Colon (tissue), 2 donors: ENCODE measurements at regions not wholly inside any gene's neighbourhood (a gene's known extent, or its start where the extent isn't known, plus 50 kb on each side); places are given as distances from the start of the nearest gene placed in this dataset.

Experiments used
- FAIRE-seq: peaks from 2 replicates; lab custom pipeline; 2012; peaks lifted over from hg19 to GRCh38; lab: Jason Lieb, UNC
- donor health status: control.
- donor health status: control.

DNA sequence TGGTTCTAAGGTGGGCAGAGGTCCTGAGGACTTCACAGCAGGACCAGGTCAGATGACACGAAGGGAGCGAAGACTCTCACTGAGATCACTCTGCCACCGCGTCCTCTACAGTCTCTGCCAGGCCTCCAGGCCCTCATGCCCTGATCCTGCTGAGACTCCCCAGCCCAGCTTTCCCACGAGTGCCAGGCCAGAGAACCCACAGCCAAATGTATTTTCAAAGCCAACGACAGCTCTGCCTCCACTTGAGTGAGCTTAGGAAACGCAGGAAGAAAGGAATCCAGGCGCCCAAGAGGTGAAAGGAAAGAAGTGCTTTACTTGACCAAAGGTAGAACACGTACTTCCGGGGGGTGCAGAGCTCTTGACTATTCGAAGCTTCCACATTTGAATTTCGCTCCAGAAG is 275.0 kb downstream of the XXYLT1 start:
- FAIRE-seq = no peak

DNA sequence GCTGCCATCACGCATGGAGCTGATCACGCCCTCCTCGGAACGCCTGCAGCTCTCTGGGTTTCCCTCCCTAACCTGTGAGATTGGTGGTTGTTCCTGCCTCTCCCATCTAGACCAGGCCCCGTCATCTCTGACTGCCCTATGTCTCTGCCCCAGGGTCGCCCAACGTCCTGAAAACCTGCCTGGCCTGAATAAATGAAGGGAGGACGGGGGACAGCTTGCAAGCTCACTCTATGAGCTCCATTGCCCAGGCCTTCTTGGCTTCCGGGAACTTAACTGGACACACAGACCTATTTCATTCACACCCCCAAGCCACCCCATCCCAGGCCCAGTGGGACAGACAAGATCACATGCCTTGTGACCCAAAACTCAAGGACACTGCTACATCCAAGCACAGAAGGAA is 274.2 kb downstream of the XXYLT1 start:
- no peak for FAIRE-seq

DNA sequence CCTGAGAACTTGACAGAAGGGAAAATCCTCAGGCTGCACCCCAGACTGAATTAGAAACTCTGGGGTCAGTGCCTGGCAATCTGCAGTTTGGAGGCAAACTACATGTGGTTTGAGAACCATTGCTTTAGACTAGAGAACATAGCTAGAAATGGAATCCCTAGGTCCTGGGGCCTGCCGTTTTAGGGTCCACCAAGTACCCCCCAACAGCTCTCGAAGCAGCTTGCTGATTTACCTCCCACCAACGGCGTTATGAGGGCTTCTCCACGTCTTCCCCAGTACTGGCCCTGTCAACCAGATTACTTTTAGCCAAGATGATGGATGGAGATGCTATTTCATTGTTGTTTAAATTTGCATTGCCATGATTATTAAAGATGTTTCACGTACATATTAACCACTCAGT is 272.5 kb downstream of the XXYLT1 start:
- FAIRE-seq = no peak

DNA sequence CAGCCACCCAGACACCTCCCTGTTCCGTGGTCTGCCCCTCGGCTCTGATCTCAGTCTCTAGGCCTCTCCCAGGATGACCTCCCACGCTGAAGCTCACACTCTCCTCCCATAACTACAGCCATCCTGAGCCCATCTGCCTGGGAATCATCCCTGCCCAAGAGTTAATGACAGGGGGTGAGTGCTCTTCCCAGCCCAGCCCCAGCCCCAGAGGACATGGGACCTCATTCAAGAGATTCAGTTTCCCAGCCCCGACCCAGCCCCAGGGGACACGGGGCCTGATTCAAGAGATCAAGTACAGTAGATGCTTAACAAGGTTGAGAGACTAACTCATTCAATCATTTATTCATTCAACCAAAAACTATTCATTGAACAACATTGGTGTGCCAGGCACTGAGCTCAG is 272.0 kb downstream of the XXYLT1 start:
- no peak for FAIRE-seq

- no peak for FAIRE-seq
Observed at GRCh38 chr3:194999491-194999890, 271.5 kb downstream of the XXYLT1 start.

DNA sequence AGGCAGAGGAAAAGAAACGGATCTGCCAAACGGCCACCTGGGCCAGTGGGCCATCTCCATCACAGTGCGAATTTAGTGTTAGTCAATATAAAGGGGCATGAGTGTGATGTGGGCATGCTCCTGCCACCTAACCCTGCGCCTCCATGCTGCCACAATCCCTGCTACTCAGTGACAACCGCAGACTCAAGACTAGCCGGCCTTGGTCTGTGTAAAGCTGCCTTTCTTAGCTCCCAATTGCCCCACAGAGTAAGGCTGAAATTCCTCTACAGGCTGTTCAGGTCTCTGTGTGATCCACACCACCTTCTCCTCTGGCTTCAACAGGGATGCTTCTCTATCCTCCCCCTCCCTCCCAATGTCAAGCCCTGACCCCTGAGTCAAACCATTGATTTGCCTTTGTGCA is 269.7 kb downstream of the XXYLT1 start:
- no peak for FAIRE-seq

DNA sequence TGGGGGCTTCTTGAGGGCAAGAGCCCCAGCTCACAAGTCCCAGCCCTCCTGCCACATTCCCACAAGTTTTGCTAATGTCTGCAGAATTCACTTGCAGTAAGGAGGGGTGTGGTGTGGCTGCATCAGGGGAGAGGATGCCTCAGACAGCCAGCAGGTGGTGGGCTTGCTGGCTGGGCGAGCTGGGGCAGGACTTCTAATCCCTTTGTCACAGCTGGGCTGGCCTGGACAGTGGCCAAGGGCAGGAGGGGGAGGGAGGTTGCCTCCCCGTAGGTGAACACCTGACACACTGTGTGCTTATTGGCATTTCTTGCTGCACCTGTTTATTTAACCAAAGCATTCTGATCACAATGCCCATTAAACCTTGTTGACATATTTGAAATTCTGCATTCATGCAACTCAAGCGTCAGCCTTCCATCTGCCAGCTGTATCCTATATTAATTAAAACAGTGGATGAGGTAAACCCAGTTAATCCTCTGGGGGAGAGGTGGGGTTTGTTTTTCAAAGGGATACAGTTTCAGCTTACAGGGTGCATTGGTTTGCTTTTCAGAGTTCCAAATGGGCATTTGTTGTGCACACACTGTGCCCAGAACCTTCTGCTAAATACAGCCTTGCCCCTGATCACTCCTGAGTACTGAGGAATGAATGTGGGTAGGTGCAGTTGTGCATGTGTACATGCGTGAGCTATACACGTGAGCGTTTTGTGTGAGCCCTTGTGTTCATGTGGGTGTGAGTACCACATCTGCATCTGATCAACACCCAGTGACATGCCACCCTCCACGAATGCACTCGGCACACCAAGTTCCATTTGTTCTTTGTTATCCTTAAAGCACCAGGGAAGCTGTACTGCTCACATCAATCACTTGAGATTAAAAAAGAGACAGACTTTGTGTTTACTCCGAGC is 268.7 kb downstream of the XXYLT1 start:
- no peak for FAIRE-seq

DNA sequence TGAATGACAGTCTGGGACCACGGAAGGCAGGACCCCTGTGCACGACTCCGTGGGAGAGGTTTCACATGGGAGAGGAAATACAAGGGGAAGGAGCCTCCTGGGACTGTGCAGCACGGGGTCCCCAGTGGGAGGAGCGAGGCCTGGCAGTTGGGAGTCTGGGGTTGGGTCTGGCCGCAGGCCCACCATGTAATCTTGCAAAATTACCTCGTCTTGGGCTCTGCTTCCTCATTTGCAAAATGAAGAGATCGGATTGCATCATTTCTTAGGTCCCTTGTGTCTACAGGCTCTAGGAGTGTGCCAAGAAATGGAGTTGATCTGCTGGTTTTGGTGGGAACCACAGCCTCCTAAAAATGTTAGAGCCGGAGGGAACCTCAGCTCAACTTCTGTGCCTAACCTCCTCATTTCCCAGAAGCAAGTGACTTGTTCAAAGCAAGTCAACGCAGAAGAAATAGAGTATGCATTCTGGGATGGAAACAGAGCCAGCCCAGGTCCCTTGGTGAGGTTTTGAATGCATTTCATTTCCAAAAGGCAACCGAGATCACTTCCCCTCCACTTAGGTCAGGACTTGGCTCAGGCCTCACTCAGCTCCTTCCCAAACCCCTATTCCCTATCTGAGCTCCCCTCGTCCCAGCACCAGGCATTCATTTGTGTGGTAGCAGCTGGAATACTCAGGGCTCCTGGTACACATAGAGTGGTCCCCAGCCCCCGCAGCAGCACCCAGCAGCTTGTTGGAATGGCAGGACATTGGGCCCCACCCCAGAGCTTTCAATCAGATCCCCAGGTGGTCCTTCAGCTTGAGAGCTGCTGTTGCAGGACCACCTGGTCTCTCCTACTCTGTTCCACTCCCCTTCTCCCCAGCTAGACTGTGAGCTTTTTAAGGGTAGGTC is 267.7 kb downstream of the XXYLT1 start:
- no peak for FAIRE-seq

GRCh38 chr3:195003893-195004289 is 267.1 kb downstream of the XXYLT1 start:
- FAIRE-seq = no peak

GRCh38 chr3:195004512-195005250 is 266.3 kb downstream of the XXYLT1 start:
- FAIRE-seq = no peak

DNA sequence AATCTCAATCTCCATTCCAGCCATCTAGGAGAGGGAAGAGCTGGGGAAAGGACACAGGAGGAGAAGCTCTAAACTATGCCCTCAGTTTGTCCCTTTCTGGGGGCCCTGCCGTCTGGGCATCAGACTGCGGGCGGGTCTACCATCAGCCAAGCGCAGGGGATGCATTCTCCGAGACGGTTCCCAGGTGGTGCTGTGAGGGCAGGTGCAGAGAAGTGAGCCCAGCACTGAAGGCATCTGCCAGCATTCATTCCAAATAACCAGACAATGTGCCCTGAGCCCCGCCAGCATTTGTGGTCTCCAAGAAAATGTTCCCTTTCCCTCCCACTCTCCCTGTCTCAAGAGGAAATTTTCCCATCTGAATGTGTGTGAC is 265.7 kb downstream of the XXYLT1 start:
- no peak for FAIRE-seq

GRCh38 chr3:195005759-195006510 is 265.0 kb downstream of the XXYLT1 start:
- no peak for FAIRE-seq

DNA sequence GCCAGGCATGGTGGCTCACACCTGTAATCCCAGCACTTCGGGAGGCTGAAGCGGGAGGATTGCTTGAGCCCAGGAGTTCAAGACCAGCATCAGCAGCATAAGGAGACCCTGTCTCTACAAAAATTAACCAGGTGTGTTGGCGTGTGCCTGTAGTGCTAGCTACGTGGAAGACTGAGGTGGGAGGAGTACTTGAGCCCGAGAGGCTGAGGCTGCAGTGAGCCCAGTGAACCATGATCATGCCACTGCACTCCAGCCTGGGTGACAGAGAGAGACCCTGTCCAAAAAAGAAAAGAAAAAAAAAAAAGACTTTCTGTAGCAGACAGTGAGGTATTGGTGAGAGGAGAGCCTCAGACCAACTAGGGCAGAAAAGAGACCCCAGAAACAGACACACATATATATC is 263.8 kb downstream of the XXYLT1 start:
- no peak for FAIRE-seq

- FAIRE-seq = no peak
Observed at GRCh38 chr3:195007766-195008165, 263.2 kb downstream of the XXYLT1 start.

GRCh38 chr3:195008816-195009215 is 262.1 kb downstream of the XXYLT1 start:
- no peak for FAIRE-seq

GRCh38 chr3:195009616-195010015 is 261.3 kb downstream of the XXYLT1 start:
- FAIRE-seq = no peak

- FAIRE-seq = no peak
Observed at GRCh38 chr3:195010551-195011100, 260.3 kb downstream of the XXYLT1 start.

- FAIRE-seq = no peak
Observed at GRCh38 chr3:195011231-195011834, 259.6 kb downstream of the XXYLT1 start.

DNA sequence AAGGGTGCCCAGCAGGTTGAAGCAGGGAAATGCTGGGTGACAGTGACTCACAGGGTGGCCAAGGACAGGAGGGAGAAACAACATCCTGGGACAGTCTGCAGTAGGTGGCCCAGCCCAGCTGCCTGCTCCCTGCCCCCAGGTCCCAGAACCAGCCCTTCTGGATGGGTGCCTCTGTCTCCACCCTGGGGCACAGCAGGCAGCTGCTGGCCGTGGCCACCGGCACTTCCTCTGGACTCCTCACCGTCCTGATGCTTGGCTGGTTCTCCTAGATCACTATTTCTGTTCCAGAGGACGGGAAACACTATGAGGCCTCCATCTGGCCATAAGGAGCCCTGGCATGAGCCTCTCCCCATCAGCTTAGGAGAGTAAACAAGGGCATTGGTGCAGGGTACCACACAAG is 258.9 kb downstream of the XXYLT1 start:
- no peak for FAIRE-seq

- no peak for FAIRE-seq
Observed at GRCh38 chr3:195012571-195012970, 258.4 kb downstream of the XXYLT1 start.
